ENCODE measurements at regions not wholly inside any gene's neighbourhood (a gene's known extent, or its start where the extent isn't known, plus 50 kb on each side); places are given as distances from the start of the nearest gene placed in this dataset.
"Not testable (repeated sequence)": the region's sequence is repeated elsewhere in the genome, so short reads cannot be mapped to it uniquely, and the experiment has no call there.

- TF ChIP-seq, protein P1, sequence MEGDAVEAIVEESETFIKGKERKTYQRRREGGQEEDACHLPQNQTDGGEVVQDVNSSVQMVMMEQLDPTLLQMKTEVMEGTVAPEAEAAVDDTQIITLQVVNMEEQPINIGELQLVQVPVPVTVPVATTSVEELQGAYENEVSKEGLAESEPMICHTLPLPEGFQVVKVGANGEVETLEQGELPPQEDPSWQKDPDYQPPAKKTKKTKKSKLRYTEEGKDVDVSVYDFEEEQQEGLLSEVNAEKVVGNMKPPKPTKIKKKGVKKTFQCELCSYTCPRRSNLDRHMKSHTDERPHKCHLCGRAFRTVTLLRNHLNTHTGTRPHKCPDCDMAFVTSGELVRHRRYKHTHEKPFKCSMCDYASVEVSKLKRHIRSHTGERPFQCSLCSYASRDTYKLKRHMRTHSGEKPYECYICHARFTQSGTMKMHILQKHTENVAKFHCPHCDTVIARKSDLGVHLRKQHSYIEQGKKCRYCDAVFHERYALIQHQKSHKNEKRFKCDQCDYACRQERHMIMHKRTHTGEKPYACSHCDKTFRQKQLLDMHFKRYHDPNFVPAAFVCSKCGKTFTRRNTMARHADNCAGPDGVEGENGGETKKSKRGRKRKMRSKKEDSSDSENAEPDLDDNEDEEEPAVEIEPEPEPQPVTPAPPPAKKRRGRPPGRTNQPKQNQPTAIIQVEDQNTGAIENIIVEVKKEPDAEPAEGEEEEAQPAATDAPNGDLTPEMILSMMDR (optimal IDR thresholded peaks at IDR 0.05 in 1 of 3, IDR thresholded peaks at IDR 0.05 in 1 of 3, conservative IDR thresholded peaks at IDR 0.05 in 1 of 3; ENCODE audit: extremely low read depth in 1 of 3, insufficient read depth in 2 of 3, low read length in 3 of 3): not testable (repeated sequence)
- TF ChIP-seq EZH2 (IDR thresholded peaks at IDR 0.05; ENCODE audit: low read length): not testable (repeated sequence)
Measured at GRCh38 chr2:87662316-87663290, 85.3 kb upstream of the PLGLB2 start.
